OCI-LY7 (cell line): ENCODE measurements at regions not wholly inside any gene's neighbourhood (a gene's known extent, or its start where the extent isn't known, plus 50 kb on each side); places are given as distances from the start of the nearest gene placed in this dataset.

ENCODE experiments used
- BruUV-seq: library from RNA; stranded (reverse); fragments of 400-500 nt; replicated peaks from 2 replicates; lab custom pipeline; 2021; lab: Mats Ljungman, UMichigan
- CTCF ChIA-PET: fragments of 300-600 bp; sonication (Branson Sonifier 250); formaldehyde crosslinking; loops from one replicate; lab custom pipeline; 2022; ENCODE audit warnings: antibody characterized with exemption; ENCODE audit not compliant: unreplicated experiment; lab: Charles Lee
- POLR2A ChIA-PET: fragments of 300-600 bp; sonication (Branson Sonifier 250); formaldehyde crosslinking; loops from one replicate; lab custom pipeline; 2022; ENCODE audit warnings: antibody characterized with exemption; lab: Charles Lee
- DNase-seq: peaks from one replicate; pipeline ENCODE4 v3.0.0-alpha.2; 2015; ENCODE audit warnings: low spot score
- H2AFZ ChIP-seq: fragments of 200-600 bp; sonication (generic), shearing (Covaris generic); 2 replicates; pipeline ENCODE4 v1.6.1; 2014; ENCODE audit warnings: mild to moderate bottlenecking, antibody characterized with exemption, low read length, moderate library complexity
- H3K27ac ChIP-seq: fragments of 200-600 bp; sonication (generic); 2 replicates; pipeline ENCODE4 v1.5.1; 2014; ENCODE audit warnings: mixed run types, low read depth, mild to moderate bottlenecking, moderate library complexity, low read length, inconsistent platforms; ENCODE audit not compliant: poor library complexity, severe bottlenecking
- H3K36me3 ChIP-seq: fragments of 200-600 bp; sonication (generic); 2 replicates; pipeline ENCODE4 v1.6.1; 2014; ENCODE audit warnings: mild to moderate bottlenecking, antibody characterized with exemption, low read length, moderate library complexity, mixed read lengths; ENCODE audit not compliant: insufficient read depth
- H3K4me1 ChIP-seq: fragments of 200-600 bp; sonication (generic); 2 replicates; pipeline ENCODE4 v1.5.1; 2014; ENCODE audit warnings: mild to moderate bottlenecking, low read length; ENCODE audit not compliant: insufficient read depth, poor library complexity, severe bottlenecking
- H3K4me2 ChIP-seq: fragments of 200-600 bp; sonication (generic); 2 replicates; pipeline ENCODE4 v1.6.1; 2014; ENCODE audit warnings: mild to moderate bottlenecking, low read length
- H3K4me3 ChIP-seq: fragments of 200-600 bp; sonication (generic); 2 replicates; pipeline ENCODE4 v1.5.1; 2014; ENCODE audit warnings: mild to moderate bottlenecking, low read depth, low read length; ENCODE audit not compliant: poor library complexity, severe bottlenecking
- H3K79me2 ChIP-seq: fragments of 200-600 bp; sonication (generic); 2 replicates; pipeline ENCODE4 v1.6.1; 2016; ENCODE audit warnings: low read depth, mild to moderate bottlenecking, low read length, moderate library complexity, mixed read lengths; ENCODE audit not compliant: insufficient read depth
- H3K9me2 ChIP-seq: fragments of 200-600 bp; sonication (generic); 2 replicates; pipeline ENCODE4 v1.6.1; 2016; ENCODE audit warnings: mild to moderate bottlenecking, low read length, mixed read lengths; ENCODE audit not compliant: insufficient read depth
- H3K9me3 ChIP-seq: fragments of 200-600 bp; sonication (generic); 2 replicates; pipeline ENCODE4 v1.6.1; 2014; ENCODE audit warnings: mild to moderate bottlenecking, mixed run types, low read length, mixed read lengths
- H4K20me1 ChIP-seq: fragments of 200-600 bp; sonication (generic); 2 replicates; pipeline ENCODE4 v1.6.1; 2014; ENCODE audit warnings: mild to moderate bottlenecking, antibody characterized with exemption, low read length, moderate library complexity, mixed read lengths; ENCODE audit not compliant: insufficient read depth
- EZH2phosphoT487 ChIP-seq: fragments of 200-600 bp; sonication (generic); IDR thresholded peaks from 2 replicates; pipeline ENCODE4 v1.6.1; 2018; ENCODE audit warnings: low read depth, borderline replicate concordance, mild to moderate bottlenecking, mixed run types, antibody characterized with exemption, low read length, moderate library complexity, mixed read lengths
- intact Hi-C: fragments of 100-400 bp; cut with micrococcal nuclease; formaldehyde crosslinking; loops from one replicate; pipeline ENCODE4 v1.10.0; 2022; ENCODE audit not compliant: unreplicated experiment
- TF ChIP-seq, protein P1 (sequence below): fragments of 200-600 bp; sonication (generic); conservative IDR thresholded peaks from 2 replicates; pipeline ENCODE4 v1.5.1; 2014; ENCODE audit warnings: mild to moderate bottlenecking, antibody characterized with exemption, low read length, moderate library complexity, mixed read lengths

DNA sequence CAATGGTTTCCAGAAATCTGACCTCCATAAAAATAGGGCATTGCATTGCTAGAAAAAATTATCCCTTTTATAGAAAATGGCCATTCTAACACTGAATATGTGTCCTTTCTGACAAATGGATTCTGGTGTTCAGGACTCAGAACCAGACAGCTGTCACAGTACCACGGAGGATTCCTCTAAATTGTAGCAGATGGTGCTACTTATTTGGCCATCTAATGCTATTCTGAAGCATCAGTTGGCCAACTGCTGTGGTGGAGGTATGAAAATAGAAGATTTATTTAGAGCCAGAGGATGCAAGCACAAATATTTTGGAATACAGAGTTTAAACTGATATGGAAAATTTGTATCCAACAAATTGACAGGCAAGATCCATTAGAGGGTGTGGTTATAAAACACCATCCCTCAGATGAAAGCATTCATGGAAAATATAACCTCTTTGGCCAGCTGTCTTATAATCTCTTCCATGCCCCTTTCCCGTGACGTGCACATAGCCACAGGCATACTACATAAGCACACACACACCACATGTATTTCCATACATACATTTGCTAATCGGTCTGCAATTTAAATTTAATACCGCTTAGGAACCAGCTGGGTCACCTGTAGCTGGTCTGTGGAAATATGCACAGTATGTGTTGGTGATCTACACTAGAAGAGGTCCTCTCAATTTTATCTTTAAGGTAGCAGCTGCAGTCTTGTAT lies 302.7 kb upstream of the KCNMB2 start:
- POLR2A ChIA-PET, result interaction anchor here (1.3 to 1.4 kb wide), 2 partner anchors 10 to 21 kb away, joined by 4 read pairs; no protein-coding TSS in a partner anchor
- H3K4me2 ChIP-seq, result no peak overlapping the region
- TF ChIP-seq, protein P1, sequence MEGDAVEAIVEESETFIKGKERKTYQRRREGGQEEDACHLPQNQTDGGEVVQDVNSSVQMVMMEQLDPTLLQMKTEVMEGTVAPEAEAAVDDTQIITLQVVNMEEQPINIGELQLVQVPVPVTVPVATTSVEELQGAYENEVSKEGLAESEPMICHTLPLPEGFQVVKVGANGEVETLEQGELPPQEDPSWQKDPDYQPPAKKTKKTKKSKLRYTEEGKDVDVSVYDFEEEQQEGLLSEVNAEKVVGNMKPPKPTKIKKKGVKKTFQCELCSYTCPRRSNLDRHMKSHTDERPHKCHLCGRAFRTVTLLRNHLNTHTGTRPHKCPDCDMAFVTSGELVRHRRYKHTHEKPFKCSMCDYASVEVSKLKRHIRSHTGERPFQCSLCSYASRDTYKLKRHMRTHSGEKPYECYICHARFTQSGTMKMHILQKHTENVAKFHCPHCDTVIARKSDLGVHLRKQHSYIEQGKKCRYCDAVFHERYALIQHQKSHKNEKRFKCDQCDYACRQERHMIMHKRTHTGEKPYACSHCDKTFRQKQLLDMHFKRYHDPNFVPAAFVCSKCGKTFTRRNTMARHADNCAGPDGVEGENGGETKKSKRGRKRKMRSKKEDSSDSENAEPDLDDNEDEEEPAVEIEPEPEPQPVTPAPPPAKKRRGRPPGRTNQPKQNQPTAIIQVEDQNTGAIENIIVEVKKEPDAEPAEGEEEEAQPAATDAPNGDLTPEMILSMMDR, result no peak
- no peak for TF ChIP-seq EZH2phosphoT487
- H3K36me3 ChIP-seq, result no peaks in the 10 kb centered on the region
- intact Hi-C loops, result no loop called here
- no peak overlapping the region for H3K27ac ChIP-seq
- H3K79me2 ChIP-seq, result no peaks in the 10 kb centered on the region
- H3K4me3 ChIP-seq, result no peak overlapping the region
- no peaks in the 10 kb centered on the region for H3K9me2 ChIP-seq
- H2AFZ ChIP-seq, result no peak overlapping the region
- H4K20me1 ChIP-seq, result no peaks in the 10 kb centered on the region
- H3K4me1 ChIP-seq, result no peaks in the 10 kb centered on the region
- no TSS peak for BruUV-seq
- CTCF ChIA-PET, result no interaction called here
- DNase-seq, result no peak
- no peaks in the 10 kb centered on the region for H3K9me3 ChIP-seq

DNA sequence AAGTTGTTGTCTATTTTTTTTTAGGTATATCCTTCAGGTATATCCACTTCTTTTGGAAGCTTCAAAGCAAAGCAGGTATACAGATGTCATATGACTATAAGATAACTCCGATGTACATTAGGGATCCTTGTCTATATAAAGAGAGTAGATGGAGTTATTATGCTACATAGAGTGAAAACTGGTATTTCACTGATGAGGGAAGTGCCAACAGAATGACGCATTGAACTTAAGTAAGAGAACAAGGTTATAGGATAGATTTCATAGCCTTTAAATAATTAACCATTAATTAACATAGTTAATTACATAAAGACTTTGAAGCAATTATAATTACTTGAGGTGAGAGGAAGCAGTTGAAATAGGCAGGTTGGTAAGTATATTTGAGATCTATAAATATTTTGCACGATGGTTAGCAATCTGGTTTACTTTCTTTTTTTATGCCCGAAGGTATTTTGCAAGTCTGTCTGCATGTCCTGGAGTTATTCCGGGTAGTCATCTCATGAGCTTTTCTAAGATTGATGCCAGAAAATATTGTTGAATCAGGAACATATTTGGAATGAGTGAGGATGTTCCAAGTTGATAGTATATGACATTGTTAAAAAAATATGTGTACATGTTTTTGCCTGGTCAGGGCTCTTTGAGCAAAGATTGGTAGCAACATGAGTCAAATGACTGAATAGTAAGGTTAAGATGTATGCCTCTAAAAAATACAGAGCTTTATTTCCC lies 299.5 kb upstream of the KCNMB2 start:
- BruUV-seq, result no TSS peak
- intact Hi-C loops, result no loop called here
- no peak for DNase-seq
- no peak overlapping the region for H3K4me2 ChIP-seq
- CTCF ChIA-PET, result no interaction called here
- TF ChIP-seq, protein P1, result no peak
- TF ChIP-seq EZH2phosphoT487, result no peak
- H3K36me3 ChIP-seq, result no peaks in the 10 kb centered on the region
- no peak overlapping the region for H3K4me3 ChIP-seq
- no peak overlapping the region for H2AFZ ChIP-seq
- POLR2A ChIA-PET, result no interaction called here
- no peaks in the 10 kb centered on the region for H3K79me2 ChIP-seq
- H3K4me1 ChIP-seq, result no peaks in the 10 kb centered on the region
- H3K27ac ChIP-seq, result no peak overlapping the region
- no peaks in the 10 kb centered on the region for H3K9me2 ChIP-seq
- H4K20me1 ChIP-seq, result no peaks in the 10 kb centered on the region
- no peaks in the 10 kb centered on the region for H3K9me3 ChIP-seq

DNA sequence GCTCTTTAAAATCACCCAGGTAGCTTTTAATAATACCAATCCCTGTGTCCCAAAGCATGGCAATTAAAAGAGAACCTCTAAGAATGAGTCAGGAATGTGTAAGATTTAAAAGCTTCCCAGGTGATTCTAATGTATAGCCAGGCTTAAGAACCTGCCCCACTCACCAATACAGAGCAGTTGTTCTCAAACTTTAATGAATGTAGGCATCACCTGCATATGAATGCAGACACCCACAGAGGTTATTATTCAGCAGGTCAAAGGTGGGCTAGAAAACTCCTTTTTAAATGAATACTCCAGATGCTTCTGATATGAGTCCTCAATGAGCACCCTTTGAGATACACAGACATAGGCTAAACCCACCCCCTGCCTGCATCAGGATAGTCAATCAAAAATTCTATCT lies 298.1 kb upstream of the KCNMB2 start:
- intact Hi-C loops, result no loop called here
- Histone ChIP-seq H2AFZ (no peak overlapping the region), H3K4me3 (no peak overlapping the region), H3K79me2 (no peaks in the 10 kb centered on the region), H3K36me3 (no peaks in the 10 kb centered on the region), H3K27ac (no peak overlapping the region), H4K20me1 (no peaks in the 10 kb centered on the region), H3K4me1 (no peaks in the 10 kb centered on the region), H3K9me3 (no peaks in the 10 kb centered on the region), H3K4me2 (no peak overlapping the region), H3K9me2 (no peaks in the 10 kb centered on the region)
- ChIA-PET CTCF (no interaction called here), POLR2A (interaction anchor here (1.0 kb wide), 1 partner anchor 8 kb away, joined by 3 read pairs; no protein-coding TSS in a partner anchor)
- TF ChIP-seq, protein P1, result no peak
- no peak for TF ChIP-seq EZH2phosphoT487
- no peak for DNase-seq
- no TSS peak for BruUV-seq
